Thymus (tissue), 11 donors: ENCODE measurements at regions not wholly inside any gene's neighbourhood (a gene's known extent, or its start where the extent isn't known, plus 50 kb on each side); places are given as distances from the start of the nearest gene placed in this dataset.

Source experiments
- DNase-seq, 9 donors: peaks; one replicate each; pipeline ENCODE4 v3.0.0-alpha.2; 2013; ENCODE audit warnings: low spot score in 9 of 9, low read depth in 6 of 9, missing footprints in 1 of 9
- H3K27ac ChIP-seq, 2 donors: one replicate each; pipeline ENCODE4 v1.5.1; 2013; ENCODE audit warnings: control low read depth in 1 of 2, low read depth in 1 of 2, low read length in 1 of 2, mild to moderate bottlenecking in 1 of 2, moderate library complexity in 1 of 2
- H3K27me3 ChIP-seq, 2 donors: one replicate each; pipeline ENCODE4 v1.5.1; 2013; ENCODE audit warnings: low read length in 1 of 2; ENCODE audit not compliant: control insufficient read depth in 2 of 2, insufficient read depth in 1 of 2
- H3K36me3 ChIP-seq, 2 donors: one replicate each; pipeline ENCODE4 v1.5.1; 2013; ENCODE audit warnings: low read length in 1 of 2, mild to moderate bottlenecking in 1 of 2, moderate library complexity in 1 of 2; ENCODE audit not compliant: control insufficient read depth in 2 of 2, insufficient read depth in 2 of 2
- H3K4me1 ChIP-seq, 2 donors: one replicate each; pipeline ENCODE4 v1.5.1; 2013; ENCODE audit warnings: low read length in 2 of 2; ENCODE audit not compliant: control insufficient read depth in 2 of 2, insufficient read depth in 2 of 2
- H3K4me3 ChIP-seq, 2 donors: one replicate each; pipeline ENCODE4 v1.5.1; 2013; ENCODE audit warnings: low read length in 2 of 2, control low read depth in 1 of 2, mild to moderate bottlenecking in 1 of 2
- H3K9me3 ChIP-seq, 2 donors: one replicate each; pipeline ENCODE4 v1.5.1; 2013; ENCODE audit warnings: low read length in 1 of 2, mild to moderate bottlenecking in 1 of 2; ENCODE audit not compliant: control insufficient read depth in 2 of 2, insufficient read depth in 1 of 2
- WGBS: extraction: QIAGEN DNeasy Blood & Tissue Kit; methylation state at CpG from one replicate; pipeline ENCODE4 v1.1.7; 2013; 5-methylcytosine and 5-hydroxymethylcytosine counted together
- donor health status: healthy.

GRCh38 chr20:22403632-22404361, 180.6 kb downstream of the FOXA2 start:
- Histone ChIP-seq H3K4me3 (peak overlapping the region in 1 of 2 donors; percentile 6), H3K27me3 (peaks cover 2 to 7% of the 10 kb centered on the region in 2 donors), H3K9me3 (no peaks in the 10 kb centered on the region), H3K4me1 (no peaks in the 10 kb centered on the region), H3K36me3 (no peaks in the 10 kb centered on the region), H3K27ac (no peak overlapping the region)
- 37% methylated on average over 13 of the region's 13 CpGs for WGBS
- DNase-seq, result peak in 1 of 9 donors; percentile 15

DNA sequence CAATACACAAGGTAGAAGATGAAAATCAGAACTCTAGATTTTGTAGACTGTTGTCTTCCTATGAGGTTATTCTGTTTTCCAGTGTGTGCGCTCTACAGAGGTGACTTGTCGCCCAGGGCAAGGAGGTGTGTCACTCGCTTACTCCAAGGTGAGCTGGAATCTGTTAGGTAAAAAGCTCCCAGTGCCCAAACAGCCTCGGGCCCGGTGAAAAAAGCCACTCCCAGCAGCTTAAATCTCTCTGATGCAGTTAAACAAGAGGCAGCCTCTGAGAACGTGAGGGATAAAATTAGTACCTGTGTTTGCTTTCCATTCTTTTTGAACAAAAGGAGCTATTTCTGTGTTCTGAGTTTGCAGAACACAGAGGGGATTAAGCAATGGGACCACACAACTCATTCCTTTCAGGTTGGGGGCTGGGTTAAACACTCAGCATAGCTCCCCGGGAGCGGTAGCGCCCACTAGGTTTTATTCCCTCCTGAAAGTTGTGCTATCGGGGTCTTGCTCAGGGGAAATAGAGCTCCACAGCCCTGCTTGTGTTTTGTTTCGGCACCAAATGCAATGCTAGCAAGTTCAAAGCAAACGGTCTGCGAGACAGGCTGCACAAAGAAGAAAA, 181.2 kb downstream of the FOXA2 start:
- no peaks in the 10 kb centered on the region for H3K9me3 ChIP-seq
- H3K36me3 ChIP-seq, result no peaks in the 10 kb centered on the region
- peak overlapping the region in 1 of 2 donors; percentile 6 for H3K4me3 ChIP-seq
- DNase-seq, result peak in 1 of 9 donors; percentile 14
- peaks cover 2 to 7% of the 10 kb centered on the region in 2 donors for H3K27me3 ChIP-seq
- 44% methylated on average over 13 of the region's 13 CpGs for WGBS
- no peak overlapping the region for H3K27ac ChIP-seq
- H3K4me1 ChIP-seq, result no peaks in the 10 kb centered on the region

DNA sequence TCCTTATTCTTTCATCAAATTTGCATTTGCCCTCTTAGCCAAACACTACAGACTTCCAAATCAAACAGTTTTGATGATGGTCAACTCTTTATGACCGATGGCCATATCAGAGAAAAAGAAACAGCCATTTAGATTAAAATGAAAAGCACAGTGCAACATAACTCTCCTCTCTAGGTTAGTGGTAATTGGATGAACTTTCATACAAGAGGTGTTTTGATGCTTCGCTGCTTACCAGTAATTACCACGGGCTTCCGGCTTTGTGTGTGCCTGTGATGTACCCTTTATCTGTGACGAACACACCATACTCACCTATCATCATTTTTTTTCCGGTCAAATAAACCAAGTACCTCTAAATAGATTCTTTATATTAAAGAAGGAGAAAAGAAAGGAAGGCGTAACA, 181.8 kb downstream of the FOXA2 start:
- 96% methylated on average over 7 of the region's 7 CpGs for WGBS
- H3K27ac ChIP-seq, result no peak overlapping the region

GRCh38 chr20:22400440-22400839, 183.9 kb downstream of the FOXA2 start:
- Histone ChIP-seq H3K36me3 (no peaks in the 10 kb centered on the region), H3K27ac (no peak overlapping the region), H3K27me3 (peaks cover 2 to 5% of the 10 kb centered on the region in 2 donors), H3K4me3 (no peak overlapping the region), H3K4me1 (no peaks in the 10 kb centered on the region), H3K9me3 (no peaks in the 10 kb centered on the region)
- no peak for DNase-seq
- WGBS, result 93% methylated on average over 4 of the region's 4 CpGs

More for the DNA sequence above, 181.8 kb downstream of the FOXA2 start:
- no peaks in the 10 kb centered on the region for H3K4me1 ChIP-seq
- DNase-seq, result no peak
- H3K4me3 ChIP-seq, result no peak overlapping the region
- no peaks in the 10 kb centered on the region for H3K9me3 ChIP-seq
- H3K27me3 ChIP-seq, result peaks cover 2 to 5% of the 10 kb centered on the region in 2 donors
- no peaks in the 10 kb centered on the region for H3K36me3 ChIP-seq

GRCh38 chr20:22394583-22394982, 189.8 kb downstream of the FOXA2 start:
- no peak overlapping the region for H3K4me3 ChIP-seq
- no peaks in the 10 kb centered on the region for H3K27me3 ChIP-seq
- H3K27ac ChIP-seq, result no peak overlapping the region
- 98% methylated on average over 1 of the region's 1 CpG for WGBS
- no peaks in the 10 kb centered on the region for H3K9me3 ChIP-seq
- no peaks in the 10 kb centered on the region for H3K4me1 ChIP-seq
- no peaks in the 10 kb centered on the region for H3K36me3 ChIP-seq
- DNase-seq, result no peak

DNA sequence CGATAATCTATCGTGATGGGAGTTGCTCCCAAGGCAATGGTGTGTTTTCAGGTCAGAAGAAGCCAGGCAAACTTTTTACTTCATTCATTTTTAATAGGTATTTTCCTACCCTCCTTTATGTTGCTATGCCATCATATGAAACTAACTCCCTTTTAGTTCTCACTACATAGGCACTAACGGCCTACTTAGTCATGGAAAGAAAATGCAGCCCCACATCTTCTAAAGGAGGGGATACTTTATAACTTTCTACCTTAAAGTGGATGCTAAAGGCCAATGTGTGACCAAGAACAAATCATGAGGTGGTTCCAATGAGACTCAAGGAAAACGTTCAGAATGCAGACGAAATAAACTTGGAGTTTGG, 193.8 kb downstream of the FOXA2 start:
- H3K27me3 ChIP-seq, result no peaks in the 10 kb centered on the region
- H3K9me3 ChIP-seq, result no peaks in the 10 kb centered on the region
- no peak overlapping the region for H3K4me3 ChIP-seq
- no peaks in the 10 kb centered on the region for H3K36me3 ChIP-seq
- no peaks in the 10 kb centered on the region for H3K4me1 ChIP-seq
- 92% methylated on average over 5 of the region's 5 CpGs for WGBS
- DNase-seq, result no peak
- H3K27ac ChIP-seq, result no peak overlapping the region

DNA sequence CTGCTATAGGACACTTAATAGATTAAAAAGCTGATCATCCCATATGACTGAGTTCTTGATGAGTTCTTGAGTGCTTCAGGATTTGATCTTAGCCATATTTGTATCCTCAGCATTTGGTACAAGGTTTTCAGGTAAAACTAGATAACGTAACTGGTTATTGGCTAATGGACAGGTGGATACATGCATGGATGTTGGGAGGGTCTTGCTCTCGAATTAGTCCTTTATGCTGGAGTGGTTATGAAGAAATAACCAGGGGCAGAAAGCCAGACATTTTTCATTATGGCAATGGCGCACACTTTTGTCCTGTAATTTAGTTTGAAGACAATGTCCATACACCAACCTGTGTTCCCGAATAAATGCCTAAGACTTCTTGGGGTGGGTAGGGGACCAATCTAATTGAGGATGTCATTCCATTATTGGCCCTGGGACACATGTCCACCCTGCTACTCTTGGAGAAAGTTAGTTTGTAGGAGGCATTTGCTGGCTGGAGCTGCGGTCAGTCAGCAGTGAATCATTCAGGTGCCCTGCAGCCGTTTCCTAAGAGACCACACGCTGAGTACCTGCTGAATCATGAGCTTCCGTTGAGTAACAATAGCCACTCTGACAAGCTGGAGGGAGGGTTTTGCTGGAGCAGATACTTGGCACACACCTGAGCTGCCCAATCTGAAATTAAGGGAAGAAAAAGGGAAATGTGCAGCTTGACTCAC, 194.4 kb downstream of the FOXA2 start:
- DNase-seq, result no peak
- Histone ChIP-seq H3K4me1 (no peaks in the 10 kb centered on the region), H3K27ac (no peak overlapping the region), H3K9me3 (no peaks in the 10 kb centered on the region), H3K4me3 (no peak overlapping the region), H3K36me3 (no peaks in the 10 kb centered on the region), H3K27me3 (no peaks in the 10 kb centered on the region)
- 90% methylated on average over 8 of the region's 8 CpGs for WGBS

DNA sequence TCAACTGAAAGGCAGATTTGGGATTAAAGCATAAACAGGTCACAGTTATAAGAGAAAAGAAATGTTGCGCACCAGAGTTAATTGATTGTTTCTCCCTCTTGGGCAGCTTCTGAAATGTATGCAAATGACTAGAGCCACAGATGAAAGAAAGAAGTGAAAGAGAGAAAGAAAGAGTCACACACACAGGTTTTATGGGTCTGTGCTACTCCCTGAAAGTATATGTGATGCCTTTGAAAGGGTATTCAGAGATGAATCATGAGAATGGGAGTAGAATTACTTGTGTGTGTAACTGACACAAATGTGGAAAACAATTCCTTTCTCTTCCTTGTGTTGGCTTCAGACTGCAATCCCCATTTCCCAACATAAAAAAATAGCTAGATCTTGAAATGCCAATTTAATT, 196.9 kb downstream of the FOXA2 start:
- Histone ChIP-seq H3K4me3 (no peak overlapping the region), H3K9me3 (no peaks in the 10 kb centered on the region), H3K27me3 (no peaks in the 10 kb centered on the region), H3K27ac (no peak overlapping the region), H3K4me1 (no peaks in the 10 kb centered on the region), H3K36me3 (no peaks in the 10 kb centered on the region)
- 100% methylated on average over 1 of the region's 1 CpG for WGBS
- no peak for DNase-seq

DNA sequence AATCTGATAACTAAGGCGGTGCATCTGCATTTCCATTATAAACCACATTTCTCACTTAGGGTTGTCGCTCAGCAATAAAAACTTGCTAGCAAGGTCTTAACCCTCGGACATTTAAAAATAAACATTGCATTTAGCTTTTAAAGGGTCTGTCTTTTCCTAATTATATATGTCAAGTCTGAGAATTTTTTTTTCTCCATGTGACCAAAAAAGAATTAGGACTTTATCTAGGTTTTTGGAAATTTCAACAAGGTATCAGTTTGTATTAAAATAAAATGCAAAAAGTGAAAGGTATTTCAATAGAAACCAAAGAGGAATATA, 198.1 kb downstream of the FOXA2 start:
- no peaks in the 10 kb centered on the region for H3K9me3 ChIP-seq
- 92% methylated on average over 3 of the region's 3 CpGs for WGBS
- H3K4me1 ChIP-seq, result no peaks in the 10 kb centered on the region
- H3K27me3 ChIP-seq, result no peaks in the 10 kb centered on the region
- no peaks in the 10 kb centered on the region for H3K36me3 ChIP-seq
- H3K27ac ChIP-seq, result no peak overlapping the region
- no peak for DNase-seq
- H3K4me3 ChIP-seq, result no peak overlapping the region
